Femur (tissue), 1 donor: ENCODE measurements at regions not wholly inside any gene's neighbourhood (a gene's known extent, or its start where the extent isn't known, plus 50 kb on each side); places are given as distances from the start of the nearest gene placed in this dataset.
"Not testable (repeated sequence)": the region's sequence is repeated elsewhere in the genome, so short reads cannot be mapped to it uniquely, and the experiment has no call there.

Experiments used
- DNase-seq: peaks from one replicate; pipeline ENCODE4 v3.0.0-alpha.2; 2017

DNA sequence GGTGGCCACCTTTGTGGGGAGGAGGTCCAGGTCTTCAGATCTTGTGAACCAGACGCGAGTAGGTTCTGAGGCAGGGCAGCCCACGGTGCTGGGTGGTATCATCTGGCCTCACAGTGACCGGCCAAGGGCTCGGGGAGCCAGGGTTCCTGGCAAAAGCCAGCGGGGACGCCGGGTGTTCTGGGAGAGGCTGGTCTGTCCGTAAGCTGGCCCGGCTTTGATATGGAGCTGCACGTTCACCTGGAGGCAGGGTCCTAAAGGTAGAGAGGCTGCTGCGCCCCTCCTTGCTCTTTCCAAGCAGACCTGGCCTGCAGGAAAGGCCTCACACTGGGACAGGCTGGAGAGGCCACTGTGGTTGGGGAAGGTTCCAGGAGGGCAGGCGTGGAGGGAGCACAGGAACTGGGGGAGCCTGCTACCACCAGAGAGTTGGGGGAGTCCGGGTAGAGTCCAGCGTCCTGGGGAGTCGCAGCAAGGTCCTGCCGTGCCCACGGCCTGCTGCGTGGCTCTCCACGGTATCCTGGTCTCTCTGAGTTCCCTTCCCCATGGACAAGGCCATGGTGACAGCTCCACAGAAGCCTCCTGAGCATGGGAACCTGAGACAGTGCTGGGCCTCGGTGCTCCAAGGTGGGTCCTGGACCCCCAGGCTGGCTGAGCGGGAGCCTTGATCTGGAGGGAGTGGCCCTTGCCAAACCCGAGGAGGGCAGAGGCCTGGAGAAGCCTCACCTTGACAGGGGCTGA lies 452.4 kb upstream of the B3GAT1 start:
- DNase-seq, result no peak

DNA sequence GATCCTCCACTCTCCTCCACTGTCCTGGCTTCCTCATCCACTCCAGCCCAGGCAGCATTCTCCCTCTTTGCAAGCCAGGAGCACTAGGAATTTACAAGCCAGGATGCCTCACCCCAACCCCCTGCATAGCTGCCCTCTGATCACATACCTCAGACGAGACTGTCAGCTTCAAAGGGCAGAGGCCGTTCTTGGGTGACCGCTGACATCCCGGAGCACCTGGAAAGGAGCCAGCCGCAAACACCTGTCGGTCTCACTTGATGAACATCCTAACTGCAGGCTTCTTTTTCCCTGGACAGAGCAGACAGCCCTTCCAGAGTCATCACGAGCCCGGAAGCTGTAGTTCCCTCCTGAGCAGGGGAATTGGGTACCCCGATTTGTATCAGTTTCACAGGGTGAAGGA lies 451.3 kb upstream of the B3GAT1 start:
- DNase-seq, result no peak

DNA sequence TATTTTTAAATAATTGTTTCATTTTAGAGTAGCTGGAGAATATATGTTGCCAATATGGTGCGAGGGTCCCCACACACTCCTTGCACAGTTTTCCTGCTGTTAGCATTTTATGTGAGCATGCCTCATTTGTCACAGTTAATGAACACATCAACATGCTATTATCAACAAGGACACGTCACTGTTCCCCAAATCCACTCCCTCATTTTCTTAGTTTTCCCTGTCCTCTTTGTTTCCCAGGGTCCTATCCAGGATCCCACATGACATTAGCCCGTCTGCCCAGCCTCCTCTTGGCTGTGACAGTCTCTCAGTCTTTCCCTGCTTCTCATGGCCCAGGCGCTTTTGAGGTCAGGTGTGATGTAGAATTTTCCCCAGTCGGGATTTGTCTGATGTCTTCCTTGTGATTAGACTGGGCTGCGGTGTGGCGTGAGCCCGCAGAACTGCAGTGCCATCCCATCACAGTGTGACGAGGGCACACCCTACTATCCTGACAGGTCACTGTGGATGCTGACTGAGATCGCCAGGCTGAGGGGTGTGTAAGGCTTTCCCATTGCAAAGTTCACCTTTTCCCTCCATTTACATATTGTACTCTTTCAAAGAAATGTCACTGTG lies 450.6 kb upstream of the B3GAT1 start:
- DNase-seq, result no peak

DNA sequence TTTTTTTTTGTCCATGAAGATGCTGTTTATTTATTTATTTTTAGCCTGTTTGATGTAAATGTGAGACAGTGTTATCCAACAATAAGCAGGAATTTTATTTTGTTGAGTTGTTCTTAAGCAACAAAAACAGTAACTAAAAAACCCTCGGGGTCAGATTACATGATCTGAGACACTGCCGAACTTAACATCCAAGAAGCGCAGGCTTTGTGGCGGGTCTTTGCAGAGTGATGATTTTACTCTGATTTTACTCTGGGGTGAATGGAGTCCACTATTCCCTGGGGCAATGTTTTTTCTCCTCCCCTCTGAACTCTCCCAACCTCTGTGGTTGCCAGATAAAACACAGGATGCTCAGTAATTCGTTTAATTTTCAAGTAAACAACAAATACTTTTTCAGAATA lies 450.1 kb upstream of the B3GAT1 start:
- DNase-seq, result no peak

DNA sequence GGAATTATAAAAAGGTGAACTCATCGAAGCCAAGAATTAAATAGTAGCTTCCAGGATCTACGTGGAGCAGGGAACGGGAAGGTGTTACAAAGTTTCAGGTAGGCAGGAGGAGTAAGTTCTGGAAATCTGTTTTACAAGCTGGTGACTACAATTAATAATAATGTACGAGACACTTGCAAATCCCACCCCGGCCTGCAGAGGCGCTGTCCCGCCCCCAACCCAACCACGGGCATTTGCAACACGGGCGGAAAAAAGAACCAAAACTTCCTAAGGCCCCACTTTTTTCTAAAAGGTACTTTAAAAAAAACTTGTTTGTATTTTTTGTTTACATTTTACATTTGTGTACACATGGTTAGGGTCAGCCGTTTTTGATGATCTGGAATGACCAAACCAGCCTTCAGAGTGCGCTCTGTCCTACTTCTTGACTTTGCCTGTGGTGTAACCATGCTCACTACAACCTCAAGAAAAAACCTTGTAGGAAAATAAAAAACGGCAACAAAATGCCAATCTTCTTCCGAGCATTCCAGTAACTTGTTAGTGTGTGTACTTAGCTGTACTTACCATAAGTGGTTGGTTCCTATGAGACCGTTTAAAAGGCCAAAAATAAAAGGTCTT lies 449.6 kb upstream of the B3GAT1 start:
- DNase-seq, result no peak

DNA sequence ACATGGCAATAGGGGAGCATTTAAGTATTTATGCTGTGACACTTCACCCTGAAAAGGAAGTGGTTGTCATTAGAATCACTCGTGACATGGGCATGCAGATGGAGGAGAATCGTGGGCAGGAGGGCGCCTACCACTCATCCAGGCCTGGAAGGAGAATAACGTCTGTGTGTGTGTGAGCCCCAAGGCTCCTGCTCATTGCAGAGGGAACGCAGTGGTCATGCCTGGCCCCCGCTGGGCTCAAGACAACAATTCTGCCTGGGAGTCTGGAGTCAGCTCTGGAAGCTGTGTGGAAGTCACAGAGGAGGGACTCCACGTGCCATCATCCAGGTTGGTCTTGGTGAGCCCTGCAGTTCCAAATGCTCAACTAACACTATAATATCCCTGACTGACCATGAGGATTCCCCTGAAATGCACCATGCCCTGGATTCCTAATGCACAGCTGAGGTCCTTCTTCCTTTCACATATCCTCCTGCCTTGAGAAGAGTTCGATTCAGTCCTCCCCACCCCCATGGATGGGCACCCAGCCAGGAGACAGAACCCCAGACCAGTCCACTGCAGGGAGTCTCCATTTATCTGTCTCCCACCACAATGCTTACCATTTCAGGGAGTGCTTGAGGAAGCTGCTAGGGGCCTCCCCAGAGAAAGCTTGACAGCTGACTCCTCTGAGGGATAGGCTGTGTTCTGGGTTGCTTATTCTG lies 446.9 kb upstream of the B3GAT1 start:
- no peak for DNase-seq

DNA sequence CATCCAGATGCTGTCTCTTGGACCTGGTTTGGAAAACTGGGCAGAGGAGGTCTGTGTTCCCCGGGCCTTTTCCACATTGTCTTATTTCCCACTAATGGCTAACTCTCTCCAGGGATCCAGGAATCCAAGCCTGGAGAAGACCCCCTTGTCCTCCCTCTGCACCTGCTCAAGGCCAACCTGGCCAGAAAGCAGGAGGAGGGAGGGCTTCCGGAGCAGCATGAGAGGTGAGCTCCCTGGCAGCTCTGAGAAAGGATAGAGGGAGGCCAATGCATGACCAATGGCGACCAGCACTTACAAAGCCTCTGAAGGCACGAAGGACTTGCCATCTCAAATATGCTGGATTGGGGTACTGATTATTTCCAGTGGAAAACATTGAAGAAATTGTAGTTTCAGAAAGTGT lies 445.0 kb upstream of the B3GAT1 start:
- DNase-seq, result no peak

DNA sequence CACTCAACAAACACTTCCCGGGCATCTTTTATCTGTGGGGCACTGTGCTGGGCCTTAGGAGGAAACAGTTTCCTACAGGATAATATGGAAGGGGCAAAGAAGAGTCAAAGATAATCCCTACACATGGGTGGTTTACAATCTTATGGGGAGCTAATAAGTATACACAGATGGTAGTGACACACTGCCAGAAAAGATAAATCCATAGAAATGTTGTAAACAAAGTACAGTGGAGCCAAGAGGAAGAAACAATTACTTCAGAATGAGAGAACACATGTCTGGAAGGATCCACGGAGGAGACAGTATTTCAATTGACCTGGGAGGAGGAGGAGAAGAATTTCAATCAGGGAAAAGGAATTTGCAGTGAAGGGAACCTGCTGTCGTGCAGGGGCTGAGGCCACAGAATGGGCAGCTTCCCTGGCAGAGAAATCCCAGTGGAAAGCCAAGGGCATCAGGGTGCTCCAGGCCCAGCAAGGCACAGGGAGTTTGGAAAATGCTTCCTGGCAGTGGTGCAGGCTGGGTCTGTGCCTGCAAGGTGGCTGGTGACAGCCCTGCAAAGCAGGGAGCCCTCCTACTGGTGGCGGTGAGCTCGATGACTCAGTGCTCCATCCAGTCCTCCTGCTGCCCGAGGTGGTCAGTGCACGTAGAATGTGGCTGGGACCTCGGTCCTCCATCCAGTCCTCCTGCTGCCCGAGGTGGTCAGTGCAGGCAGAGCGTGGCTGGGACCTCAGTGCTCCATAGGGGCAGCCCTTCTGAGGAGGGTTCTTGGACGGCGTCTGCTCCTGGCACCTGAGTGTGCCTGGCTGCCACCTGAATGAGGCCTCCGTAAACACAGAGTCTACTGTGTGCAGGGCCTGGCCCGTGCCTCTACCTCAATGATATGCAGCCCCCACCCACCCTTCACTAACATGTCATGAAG lies 444.3 kb upstream of the B3GAT1 start:
- no peak for DNase-seq

DNA sequence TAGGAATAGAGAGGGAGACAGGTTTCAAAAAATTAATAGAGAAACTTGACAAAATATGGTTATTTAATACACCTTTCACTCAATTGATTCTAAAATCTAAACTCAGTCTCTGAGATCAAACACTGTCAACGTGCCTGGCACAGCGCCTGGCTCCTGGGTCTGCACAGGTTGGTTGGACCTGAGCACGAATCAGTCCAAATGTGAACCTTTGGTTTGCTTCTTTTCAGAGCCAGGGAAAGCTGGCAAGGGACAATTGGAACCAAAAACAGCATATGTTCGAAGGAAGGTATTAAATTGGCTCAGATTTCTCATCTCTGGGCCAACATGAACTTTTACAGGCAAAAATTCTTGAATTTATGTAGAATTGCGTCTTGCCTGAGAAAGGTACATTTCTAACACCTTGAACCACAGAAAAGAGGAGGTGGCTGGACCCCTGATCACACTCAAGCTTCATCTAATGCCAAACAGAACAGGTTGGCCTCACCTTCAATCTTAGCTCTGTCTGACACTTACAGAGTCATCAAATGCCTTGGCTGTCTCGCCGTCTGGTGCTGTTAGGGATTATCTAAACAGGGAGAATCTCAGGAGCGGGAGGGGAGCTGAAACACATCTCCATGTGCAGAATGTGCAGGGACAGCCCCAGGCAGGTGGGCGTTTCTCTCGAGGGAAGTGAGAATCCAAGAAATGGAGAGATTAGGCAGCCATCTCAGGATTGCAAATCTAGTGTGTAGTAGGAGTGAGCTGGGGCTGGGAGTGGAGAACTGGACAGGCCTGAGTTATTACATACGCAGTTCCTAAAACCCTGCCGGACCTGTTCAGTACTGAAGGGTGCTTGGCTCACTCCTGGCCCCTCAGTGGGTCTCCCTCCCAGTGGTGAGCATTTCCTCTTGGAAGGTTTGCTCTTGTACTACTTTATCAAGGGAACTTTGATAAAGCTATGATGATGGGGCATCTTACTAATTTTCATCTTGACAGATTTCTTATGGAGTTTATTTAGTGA lies 442.2 kb upstream of the B3GAT1 start:
- no peak for DNase-seq

DNA sequence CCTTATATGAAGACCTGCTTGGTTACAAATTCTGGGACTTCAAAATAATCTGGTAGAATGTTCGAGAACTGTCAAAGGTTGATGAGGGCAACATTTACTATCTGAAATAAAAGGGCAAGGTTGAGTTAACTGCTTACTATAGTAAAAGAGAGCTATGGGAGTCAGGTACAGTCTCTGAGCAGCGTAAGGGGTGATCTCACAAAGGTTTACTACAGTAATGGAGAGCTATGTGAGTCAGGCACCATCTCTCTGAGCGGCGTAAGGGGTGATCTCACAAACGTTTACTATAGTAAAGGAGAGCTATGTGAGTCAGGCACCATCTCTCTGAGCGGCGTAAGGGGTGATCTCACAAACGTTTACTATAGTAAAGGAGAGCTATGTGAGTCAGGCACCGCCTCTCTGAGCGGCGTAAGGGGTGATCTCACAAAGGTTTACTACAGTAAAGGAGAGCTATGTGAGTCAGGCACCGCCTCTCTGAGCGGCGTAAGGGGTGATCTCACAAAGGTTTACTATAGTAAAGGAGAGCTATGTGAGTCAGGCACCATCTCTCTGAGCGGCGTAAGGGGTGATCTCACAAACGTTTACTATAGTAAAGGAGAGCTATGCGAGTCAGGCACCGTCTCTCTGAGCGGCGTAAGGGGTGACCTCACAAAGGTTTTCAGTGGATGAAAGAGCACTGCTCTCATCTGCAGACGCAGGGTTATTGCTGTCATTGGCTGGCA lies 439.6 kb upstream of the B3GAT1 start:
- DNase-seq, result not testable (repeated sequence)

DNA sequence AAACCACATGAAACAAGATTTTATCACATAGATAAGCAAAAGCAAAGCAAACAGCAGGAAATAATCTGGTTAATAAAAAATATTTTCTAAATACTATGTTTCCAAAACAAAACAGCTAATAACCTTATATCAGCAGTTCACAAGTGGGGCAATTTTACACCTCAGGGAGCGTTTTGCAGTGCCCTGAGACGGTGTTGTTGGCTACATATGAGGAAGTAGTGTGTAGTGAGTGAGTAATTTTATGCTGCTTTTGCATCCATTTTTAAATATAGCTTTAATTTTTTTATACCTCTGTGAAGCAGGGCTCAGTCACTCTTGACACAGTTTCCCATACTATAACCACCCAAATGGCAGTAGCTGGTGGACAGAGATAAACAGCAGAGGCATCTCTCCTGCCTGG lies 438.5 kb upstream of the B3GAT1 start:
- DNase-seq, result no peak

DNA sequence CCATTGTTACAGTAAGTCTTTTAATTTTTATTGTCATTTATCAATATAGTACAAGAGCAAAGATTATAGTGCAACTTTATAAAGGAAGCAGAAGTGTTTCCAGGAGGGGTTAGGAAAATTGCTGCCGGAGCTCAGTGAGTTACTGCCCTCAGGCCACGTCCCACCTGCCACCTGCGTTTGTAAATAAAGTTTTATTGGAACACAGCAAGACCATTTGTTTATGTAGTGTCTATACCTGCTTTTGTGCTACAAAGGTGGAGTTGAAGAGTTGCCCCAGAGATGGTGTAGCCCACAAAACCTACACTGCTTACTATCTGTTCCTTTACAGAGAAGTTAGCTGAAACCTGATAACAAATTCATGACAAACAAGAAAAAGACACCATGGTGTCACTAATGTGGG lies 437.8 kb upstream of the B3GAT1 start:
- no peak for DNase-seq

DNA sequence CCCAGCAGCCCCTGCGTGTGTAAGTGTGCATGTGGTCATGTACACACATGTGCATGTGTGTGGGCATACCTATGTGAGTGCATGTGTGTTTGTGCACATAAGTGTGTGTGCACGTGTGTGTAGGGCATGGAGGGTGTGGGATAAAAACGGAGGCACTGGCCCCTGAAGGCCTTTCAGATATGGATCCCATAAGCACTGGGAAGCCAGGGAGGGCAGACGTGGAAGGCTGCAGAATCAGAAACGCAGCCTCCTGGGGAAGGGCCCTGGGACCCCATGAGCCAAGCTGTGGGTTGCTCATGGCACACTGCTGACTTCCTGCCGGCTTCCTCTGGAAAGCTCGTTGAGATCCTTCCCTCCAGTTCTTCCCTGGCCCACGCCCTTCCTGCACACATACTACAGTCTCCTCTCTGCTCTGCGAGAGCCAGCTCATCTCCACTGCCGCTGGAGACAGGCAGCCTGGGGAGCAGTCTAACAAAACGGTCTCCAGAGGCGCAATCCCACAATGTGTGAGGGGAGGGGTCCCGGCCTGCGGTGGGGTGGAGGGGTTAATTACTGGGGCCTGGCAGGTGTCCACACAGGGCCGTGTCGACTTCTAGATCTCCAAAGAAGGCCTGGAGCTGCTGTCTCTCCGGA lies 435.2 kb upstream of the B3GAT1 start:
- no peak for DNase-seq

DNA sequence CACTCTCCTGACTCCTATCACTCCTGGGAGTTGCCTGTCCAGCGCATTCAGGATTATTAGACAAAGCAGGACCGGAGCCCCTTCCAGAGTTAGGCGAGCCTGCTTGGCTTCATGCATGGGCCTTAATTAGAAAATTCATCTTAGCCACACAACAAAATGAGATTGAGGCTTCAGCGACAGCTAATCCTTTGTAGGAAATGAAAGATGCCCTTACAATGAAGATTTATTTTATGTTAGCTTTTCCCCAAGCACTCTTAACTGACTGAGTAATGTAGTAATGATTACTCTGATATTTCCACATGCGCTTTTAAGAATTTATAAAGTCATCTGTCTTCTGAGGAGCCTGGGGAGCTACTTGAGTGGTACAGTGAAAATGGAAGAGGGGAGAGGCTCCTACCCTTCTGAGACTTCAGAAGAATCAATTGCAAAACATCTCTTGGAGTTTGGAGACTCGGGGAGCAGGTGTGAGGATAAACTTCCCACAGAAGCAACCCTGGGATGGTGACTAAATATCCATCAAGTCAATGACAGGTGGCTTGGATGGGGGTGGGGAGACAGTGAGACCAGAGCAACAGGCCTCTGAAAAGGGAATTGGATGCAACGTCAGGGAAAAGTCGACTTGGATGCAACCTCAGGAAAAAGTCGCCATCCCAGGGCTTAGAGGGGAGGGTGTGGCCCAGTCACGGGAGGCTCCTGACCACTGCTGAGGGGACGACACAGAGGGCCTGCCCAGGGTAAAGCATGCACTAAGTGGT lies 434.5 kb upstream of the B3GAT1 start:
- DNase-seq, result no peak

DNA sequence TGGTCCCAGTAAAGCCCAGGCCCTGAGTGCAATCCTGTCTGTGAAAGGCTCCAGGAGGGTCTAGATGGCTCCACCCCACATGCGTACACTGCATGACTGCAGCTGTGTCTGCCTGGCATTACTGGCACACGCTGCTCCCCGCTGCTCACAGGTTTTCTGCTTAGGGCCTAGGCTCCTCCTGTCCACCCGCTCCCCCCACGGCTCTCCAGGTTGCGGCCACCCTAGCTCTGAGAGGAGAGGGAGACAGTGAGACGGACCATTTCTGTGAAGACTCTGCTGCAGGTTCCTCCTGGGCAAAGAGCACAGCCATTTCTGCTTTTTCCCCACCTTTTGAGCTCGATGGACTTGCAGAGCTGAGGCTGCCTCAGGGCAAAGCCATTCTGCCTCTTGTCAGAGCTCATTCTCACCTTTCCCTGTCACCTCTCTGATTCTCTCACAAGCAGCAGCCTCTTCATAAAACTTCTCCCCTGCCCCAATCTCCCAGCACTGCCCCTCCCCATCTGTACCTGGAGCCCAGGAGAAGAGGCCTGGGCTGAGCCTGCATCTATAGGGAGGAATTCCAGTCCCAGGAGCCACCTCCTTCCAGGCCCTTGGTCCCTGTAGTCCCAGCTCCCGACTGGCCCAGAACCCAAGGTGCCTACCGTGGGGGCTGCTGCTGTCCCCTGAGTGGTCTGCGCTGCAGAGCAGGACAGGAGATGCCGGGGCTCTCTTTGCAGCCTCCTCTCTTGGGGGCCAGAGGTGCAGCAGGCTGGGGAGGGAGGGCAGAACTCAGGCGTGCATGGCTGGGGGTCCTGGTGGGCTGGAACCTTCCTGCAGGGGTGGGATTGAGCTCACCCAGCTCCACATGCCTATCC lies 433.7 kb upstream of the B3GAT1 start:
- no peak for DNase-seq

DNA sequence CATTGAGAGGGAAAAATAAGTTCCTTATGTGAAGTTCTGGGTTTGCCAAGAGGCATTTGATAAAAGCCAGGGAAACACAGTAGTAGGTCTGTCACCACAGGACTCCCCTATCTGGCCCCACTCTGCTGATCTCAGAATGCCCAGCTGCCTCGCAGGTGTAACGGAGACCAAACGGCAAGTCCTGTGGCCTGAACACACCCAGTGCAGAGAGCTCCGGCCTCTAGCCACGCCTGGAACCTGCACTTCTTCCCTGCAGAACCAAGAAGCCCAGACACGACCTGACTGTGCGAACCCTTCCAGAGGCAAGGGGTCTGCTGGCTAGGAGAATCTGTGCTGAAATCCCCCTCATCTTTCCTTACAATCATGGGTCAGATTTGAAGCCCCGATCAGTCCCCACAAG lies 432.8 kb upstream of the B3GAT1 start:
- no peak for DNase-seq

DNA sequence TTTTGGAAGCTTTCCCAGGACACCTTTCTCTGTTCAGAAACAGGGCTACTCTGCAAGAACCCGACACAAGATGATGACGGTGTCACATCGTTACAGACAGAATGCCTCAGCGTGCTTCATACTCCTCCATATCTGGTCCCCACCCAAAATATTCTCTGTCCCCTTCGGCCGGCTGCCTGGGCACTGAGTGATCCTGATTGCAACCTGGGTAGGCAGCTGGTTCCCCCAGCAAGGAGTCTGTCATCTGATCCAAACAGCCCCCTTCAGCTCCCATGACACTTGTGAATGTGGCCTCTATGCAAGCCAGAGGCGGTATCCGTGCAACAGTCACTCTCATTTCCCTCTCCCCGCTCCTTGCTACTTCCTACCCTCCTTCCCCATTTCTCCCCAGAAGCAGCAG lies 431.7 kb upstream of the B3GAT1 start:
- no peak for DNase-seq

DNA sequence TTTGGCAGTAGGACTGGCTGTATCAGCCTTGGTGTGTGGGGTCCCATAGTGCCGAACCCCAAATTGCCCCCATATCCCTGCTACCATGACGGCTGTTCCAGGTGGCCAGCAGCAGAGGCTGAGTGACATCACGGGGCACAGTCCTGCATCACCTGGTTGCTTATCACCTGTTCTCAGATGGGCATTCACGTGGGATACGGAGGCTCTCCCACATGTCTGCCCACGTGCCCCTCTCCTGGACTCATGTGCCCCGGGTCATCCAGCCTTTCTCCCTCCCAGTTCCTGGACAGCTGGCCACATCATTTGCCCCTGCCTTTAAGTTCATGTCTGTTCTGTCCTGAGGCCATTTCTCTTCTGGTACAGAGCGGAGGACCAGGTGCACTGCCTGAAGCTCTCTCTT lies 431.0 kb upstream of the B3GAT1 start:
- no peak for DNase-seq

DNA sequence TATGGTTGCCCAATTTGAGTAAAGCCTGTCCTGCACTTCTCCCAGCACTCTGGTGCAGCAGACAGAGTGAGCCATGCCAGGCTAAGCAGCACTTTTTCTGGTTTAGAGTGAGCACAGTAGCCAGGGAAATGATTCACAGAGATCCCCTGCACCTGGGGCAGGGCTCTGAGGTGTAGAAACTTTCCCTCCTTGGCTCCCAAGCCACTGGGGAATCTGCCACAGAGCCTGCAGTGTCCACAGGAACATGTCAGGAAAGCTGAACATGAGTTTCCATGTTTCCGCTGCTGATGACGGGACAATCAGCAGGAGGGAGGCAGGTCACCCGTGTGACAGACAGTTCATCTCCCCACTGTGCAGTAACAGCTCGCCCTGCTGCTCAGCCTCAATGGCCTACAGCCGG lies 429.9 kb upstream of the B3GAT1 start:
- no peak for DNase-seq
